ENCODE measurements at regions not wholly inside any gene's neighbourhood (a gene's known extent, or its start where the extent isn't known, plus 50 kb on each side); places are given as distances from the start of the nearest gene placed in this dataset.
"Not testable (repeated sequence)": the region's sequence is repeated elsewhere in the genome, so short reads cannot be mapped to it uniquely, and the experiment has no call there.

GRCh38 chr4:102397056-102397455 lies 51.8 kb upstream of the SLC39A8 start:
- DNase-seq, result not testable (repeated sequence)

GRCh38 chr4:102399021-102399420 lies 53.7 kb upstream of the SLC39A8 start:
- no peak for DNase-seq

- no peak for DNase-seq
Observed at GRCh38 chr4:102400898-102401297, 55.6 kb upstream of the SLC39A8 start.

- DNase-seq, result no peak
Observed at GRCh38 chr4:102402223-102402622, 56.9 kb upstream of the SLC39A8 start.

GRCh38 chr4:102403116-102403515 lies 57.8 kb upstream of the SLC39A8 start:
- no peak for DNase-seq

GRCh38 chr4:102404431-102404969 lies 59.2 kb upstream of the SLC39A8 start:
- DNase-seq, result no peak

- DNase-seq, result no peak
Observed at GRCh38 chr4:102405821-102406401, 60.6 kb upstream of the SLC39A8 start.

- not testable (repeated sequence) for DNase-seq
Observed at GRCh38 chr4:102410884-102411283, 65.6 kb upstream of the SLC39A8 start.

- DNase-seq, result no peak
Observed at GRCh38 chr4:102411408-102411807, 66.1 kb upstream of the SLC39A8 start.

- no peak for DNase-seq
Observed at GRCh38 chr4:102416765-102417164, 71.5 kb upstream of the SLC39A8 start.

GRCh38 chr4:102420563-102421398 lies 75.5 kb upstream of the SLC39A8 start:
- no peak for DNase-seq

- no peak for DNase-seq
Observed at GRCh38 chr4:102422843-102423242, 77.6 kb upstream of the SLC39A8 start.

- no peak for DNase-seq
Observed at GRCh38 chr4:102423375-102423774, 77.8 kb upstream of the NFKB1 start.

GRCh38 chr4:102427371-102427998 lies 73.7 kb upstream of the NFKB1 start:
- DNase-seq, result no peak

GRCh38 chr4:102428122-102428521 lies 73.0 kb upstream of the NFKB1 start:
- DNase-seq, result no peak

- DNase-seq, result no peak
Observed at GRCh38 chr4:102429553-102429952, 71.6 kb upstream of the NFKB1 start.

GRCh38 chr4:102430461-102430910 lies 70.7 kb upstream of the NFKB1 start:
- DNase-seq, result no peak

- no peak for DNase-seq
Observed at GRCh38 chr4:102431608-102431961, 69.6 kb upstream of the NFKB1 start.

GRCh38 chr4:102437111-102437510 lies 64.0 kb upstream of the NFKB1 start:
- DNase-seq, result no peak

- DNase-seq, result no peak
Observed at GRCh38 chr4:102438396-102439235, 62.5 kb upstream of the NFKB1 start.

- DNase-seq, result no peak
Observed at GRCh38 chr4:102439236-102439614, 61.9 kb upstream of the NFKB1 start.

GRCh38 chr4:102439812-102440211 lies 61.3 kb upstream of the NFKB1 start:
- DNase-seq, result no peak

- DNase-seq, result no peak
Observed at GRCh38 chr4:102440498-102440897, 60.7 kb upstream of the NFKB1 start.
